ENCODE measurements at regions not wholly inside any gene's neighbourhood (a gene's known extent, or its start where the extent isn't known, plus 50 kb on each side); places are given as distances from the start of the nearest gene placed in this dataset.
"Not testable (repeated sequence)": the region's sequence is repeated elsewhere in the genome, so short reads cannot be mapped to it uniquely, and the experiment has no call there.

DNA sequence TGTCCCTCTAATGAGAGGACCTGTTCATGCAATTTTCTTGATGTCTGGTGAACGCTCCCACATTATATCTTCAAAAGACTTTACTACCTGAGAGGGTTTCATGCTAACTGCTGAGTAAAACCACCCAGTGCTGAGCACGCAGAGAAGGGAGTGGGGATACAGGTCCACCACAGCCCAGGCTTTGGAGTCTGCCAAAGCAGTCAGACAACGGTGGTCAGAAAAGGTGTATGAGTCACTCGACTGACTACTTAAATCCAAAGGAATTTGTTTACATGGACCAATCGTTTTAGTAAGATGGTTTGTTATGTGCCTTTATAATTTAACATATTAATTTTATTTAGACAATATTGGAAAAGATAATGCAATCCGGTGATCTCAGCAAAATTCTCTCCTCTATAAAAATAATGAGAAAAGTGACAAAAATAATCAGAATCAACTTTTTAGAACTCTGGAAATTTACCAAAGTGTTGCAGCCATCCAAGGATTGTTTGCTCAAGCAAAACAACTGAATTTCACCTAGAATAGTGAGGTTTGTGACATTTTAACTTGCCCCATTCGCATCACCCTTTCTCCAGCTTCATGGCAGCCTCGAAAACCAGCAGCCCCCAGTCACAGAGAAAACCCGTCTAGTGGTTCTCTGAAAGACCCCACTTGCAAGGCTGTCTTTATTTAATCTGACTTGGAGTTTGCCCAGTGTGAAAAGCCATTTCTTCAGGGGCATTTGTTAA lies 52.1 kb upstream of the PLGLB2 start:
- not testable (repeated sequence) for DNase-seq

All from Kasumi-1 (cell line).